Gastrocnemius medialis (tissue), 4 donors: ENCODE measurements at regions not wholly inside any gene's neighbourhood (a gene's known extent, or its start where the extent isn't known, plus 50 kb on each side); places are given as distances from the start of the nearest gene placed in this dataset.

ENCODE experiments used
- POLR2A ChIP-seq, 2 donors: fragments of 450-650 bp; IDR thresholded peaks; one replicate each; pipeline ENCODE4 v1.6.1; 2017; ENCODE audit warnings: antibody characterized with exemption in 2 of 2, mild to moderate bottlenecking in 2 of 2, moderate library complexity in 2 of 2
- TF ChIP-seq, protein P1 (sequence below), 5 experiments: fragments of 450-650 bp in 3 of 5; fragments of 200-600 bp in 2 of 5; sonication (generic) in 2 of 5; IDR thresholded peaks in 4 of 5; conservative IDR thresholded peaks in 1 of 5; 1 replicate in 4 of 5; 2 replicates in 1 of 5; pipeline ENCODE4 v1.5.1; 2016 to 2019; ENCODE audit warnings: antibody characterized with exemption in 5 of 5, mild to moderate bottlenecking in 3 of 5, moderate library complexity in 3 of 5

DNA sequence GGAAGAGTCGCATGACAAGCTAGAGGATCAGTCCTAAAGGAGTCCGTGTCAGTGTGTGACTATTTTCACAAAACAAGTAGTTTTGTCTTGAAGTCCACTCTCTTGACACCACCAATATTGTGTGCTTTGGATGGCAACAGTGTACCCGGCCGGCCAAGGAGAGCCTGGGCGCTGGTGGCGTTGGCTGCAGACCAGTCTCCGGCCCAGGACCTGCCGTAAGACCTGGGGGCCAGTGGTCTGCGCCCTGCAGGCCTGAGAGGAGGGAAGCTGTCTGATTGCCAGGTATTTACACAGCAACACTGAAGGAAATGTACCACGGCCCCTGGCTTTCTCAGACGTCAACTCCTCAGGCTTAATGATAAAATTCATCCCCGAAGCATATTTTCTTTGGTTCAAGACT is 472.4 kb upstream of the SALL3 start:
- TF ChIP-seq, protein P1, sequence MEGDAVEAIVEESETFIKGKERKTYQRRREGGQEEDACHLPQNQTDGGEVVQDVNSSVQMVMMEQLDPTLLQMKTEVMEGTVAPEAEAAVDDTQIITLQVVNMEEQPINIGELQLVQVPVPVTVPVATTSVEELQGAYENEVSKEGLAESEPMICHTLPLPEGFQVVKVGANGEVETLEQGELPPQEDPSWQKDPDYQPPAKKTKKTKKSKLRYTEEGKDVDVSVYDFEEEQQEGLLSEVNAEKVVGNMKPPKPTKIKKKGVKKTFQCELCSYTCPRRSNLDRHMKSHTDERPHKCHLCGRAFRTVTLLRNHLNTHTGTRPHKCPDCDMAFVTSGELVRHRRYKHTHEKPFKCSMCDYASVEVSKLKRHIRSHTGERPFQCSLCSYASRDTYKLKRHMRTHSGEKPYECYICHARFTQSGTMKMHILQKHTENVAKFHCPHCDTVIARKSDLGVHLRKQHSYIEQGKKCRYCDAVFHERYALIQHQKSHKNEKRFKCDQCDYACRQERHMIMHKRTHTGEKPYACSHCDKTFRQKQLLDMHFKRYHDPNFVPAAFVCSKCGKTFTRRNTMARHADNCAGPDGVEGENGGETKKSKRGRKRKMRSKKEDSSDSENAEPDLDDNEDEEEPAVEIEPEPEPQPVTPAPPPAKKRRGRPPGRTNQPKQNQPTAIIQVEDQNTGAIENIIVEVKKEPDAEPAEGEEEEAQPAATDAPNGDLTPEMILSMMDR (IDR thresholded peaks at IDR 0.05 in 4 of 5, conservative IDR thresholded peaks at IDR 0.05 in 1 of 5), result no peak
- TF ChIP-seq POLR2A (IDR thresholded peaks at IDR 0.05), result no peak
